NCI-H524 (cell line): ENCODE measurements at regions not wholly inside any gene's neighbourhood (a gene's known extent, or its start where the extent isn't known, plus 50 kb on each side); places are given as distances from the start of the nearest gene placed in this dataset.
"Not testable (repeated sequence)": the region's sequence is repeated elsewhere in the genome, so short reads cannot be mapped to it uniquely, and the experiment has no call there.

Experiments used
- DNase-seq, 2 experiments: peaks; one replicate each; lab custom pipeline; 2025; lab: John Stamatoyannopoulos, UW

DNA sequence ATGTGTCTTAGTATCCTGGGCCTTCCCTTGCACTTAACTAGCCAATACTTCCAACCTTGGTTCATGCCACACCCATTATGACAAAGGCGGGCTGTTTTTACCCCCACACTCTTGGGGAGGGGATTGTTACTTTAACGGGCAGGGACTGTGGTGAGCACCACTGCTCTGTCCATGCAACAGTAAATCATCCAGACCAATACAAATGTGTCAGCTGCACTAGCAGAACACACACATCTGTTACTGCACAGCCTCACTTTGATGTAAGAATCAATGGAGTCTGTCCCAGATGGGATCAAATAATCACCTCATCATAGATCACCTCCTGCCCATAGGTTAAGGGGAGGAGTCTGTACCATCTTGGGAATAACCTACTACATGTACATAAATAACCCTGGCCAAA lies 58.1 kb downstream of the NPAP1 start:
- DNase-seq = no peak

DNA sequence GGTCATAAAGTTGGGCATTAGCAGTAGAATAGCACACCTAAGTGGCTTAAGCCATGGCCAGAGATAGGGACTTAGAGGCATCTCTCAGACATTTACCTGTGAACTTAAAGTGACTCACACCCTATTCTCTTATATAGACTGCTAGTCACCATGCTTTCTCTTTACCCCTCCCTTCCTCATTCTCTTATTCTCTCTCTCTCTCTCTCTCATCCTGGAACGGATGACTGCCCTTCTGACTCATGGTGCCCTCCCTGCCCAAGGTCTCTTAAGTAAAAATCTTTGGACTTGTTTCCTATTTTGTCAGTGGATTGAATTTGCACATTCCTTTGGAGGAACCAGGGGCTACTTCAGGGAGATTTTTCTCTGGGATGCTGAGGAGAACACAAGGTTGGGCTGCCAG lies 58.8 kb downstream of the NPAP1 start:
- DNase-seq = no peak

DNA sequence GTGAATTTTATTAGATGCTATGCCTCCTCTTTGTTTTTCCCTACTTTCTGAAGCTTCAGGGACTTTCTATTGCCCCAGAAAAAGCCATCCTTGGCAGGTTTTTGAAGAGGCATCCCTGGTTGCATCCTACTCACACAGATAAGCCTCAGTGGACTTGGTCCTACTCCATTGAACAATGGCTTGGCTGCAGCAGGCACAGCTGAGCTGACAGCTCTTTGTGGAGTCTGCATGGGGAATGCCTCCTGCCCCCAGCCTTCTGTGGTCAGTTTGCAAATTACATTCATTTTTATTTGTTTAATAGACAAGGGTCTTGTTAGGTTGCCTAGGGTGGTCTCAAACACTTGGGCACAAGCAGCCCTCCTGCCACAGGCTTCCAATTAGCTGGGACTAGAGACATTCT lies 69.7 kb downstream of the NPAP1 start:
- no peak for DNase-seq

DNA sequence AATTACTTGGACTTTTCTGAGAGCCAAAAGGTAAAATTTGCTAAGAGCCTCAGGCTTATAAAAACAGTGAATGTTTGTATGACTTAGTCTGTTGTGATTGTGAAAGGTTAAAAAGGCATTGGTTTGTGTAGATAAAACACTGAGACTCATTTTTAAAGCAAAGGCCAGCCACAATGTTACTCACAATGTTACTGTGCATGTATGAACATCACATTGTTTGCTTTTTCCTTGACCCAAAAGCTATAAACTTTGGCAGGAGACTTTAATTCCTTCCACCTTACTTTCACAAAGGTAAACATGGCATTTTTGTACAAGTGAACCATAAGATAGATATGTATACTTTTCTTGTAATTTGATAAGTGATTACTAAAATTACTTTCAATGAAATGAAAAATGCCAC lies 70.5 kb downstream of the NPAP1 start:
- no peak for DNase-seq

DNA sequence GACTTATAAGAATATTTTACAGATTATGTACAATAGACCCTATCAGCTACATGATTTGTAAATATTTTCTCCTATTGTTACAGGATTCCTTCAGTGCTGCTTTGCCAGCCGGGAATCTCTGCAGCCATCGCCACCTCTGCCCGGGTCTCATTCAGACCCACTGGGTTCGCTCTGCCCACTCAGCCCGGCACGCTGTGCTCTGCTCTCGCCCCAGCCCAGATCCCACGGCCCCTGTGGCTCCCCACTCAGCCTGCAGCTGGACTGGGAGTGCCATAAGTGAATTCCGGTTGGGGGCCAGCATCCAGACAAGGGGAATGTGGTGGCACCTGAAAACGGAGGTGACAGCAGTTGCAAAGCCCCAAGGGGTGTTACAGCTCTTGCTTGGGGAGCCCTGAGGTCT lies 71.8 kb downstream of the NPAP1 start:
- DNase-seq = no peak

DNA sequence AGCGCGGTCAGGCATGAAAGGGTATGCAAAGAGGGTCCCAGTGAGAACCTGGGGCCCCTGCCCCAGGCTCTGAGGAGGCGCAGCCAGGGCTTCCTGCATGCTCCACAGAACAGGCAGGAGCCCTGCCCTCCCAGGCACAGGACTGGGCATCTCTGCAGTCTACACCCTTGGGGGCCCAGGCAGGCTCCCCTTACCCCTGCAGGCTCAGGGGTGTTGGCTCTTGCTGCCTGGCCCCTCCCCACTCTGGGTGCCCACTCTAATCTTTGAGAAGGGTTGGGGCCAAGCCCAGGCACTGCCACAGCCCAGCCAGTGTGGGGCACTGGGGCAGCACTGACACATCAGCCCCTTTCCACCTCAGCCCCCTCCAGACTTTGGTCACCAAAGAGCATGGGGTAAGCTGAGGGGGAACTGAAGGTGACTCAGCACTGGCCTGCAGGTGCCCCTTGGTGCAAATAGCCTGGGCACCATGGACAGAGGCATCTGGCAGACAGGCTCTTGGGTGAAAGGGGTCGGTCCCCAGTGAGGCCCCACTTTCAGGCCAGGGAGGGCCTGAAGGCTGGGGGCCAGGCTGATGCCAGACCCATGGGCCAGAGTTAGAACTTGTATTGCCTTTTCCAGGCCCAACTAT lies 73.4 kb downstream of the NPAP1 start:
- DNase-seq = no peak

DNA sequence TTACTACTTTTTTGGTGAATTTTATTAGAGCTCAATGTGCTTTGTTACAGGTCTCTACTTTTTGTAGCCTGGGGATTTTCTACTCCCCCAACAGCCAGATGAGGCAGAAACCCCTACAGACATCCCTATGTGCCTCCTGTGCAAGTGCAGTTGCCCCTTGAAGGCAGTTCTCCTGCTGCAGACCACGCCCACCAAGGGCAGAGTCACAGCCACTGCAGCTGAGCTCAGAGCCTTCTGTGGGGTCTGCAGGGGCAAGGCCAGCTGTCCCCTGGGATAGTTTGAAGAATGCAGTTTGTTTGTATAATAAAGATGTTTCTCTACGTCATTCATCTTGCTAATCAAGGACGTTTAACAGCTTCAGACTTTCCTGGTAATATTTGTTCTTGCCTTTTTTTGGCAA lies 76.8 kb downstream of the NPAP1 start:
- DNase-seq = no peak

DNA sequence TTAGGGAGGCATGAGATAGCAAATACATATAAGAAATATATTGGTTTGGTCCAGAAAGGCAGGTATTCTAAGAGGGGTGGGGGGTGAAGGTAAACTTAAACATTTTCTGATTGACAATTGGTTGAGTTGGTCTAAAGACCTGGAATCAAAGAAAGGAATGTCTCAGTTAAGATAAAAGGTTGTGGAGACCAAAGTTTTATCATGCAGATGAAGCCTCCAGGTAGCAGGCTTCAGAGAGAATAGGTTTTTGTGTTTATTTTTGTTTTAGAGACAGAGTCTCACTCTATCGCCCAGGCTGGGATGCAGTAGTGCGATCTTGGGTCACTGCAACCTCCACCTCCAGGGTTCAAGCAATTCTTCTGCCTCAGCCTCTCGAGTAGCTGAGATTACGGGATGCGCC lies 80.5 kb downstream of the NPAP1 start:
- no peak for DNase-seq

DNA sequence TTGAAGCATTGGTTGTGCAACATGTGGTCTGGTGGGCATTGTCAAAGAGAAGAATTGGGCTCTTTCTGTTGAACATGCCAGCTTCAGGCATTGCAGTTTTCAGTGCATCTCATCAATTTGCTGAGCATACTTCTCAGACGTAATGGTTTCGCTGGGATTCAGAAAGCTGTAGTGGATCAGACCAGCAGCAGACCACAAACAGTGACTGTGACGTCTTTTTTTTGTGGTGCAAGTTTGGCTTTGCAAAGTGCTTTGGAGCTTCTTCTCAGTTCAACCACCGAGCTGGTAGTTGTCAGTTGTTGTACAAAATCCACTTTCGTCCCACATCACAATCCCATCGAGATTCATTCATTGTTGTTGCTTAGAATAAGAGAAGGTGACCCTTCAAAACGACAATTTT lies 84.5 kb downstream of the NPAP1 start:
- DNase-seq = no peak

DNA sequence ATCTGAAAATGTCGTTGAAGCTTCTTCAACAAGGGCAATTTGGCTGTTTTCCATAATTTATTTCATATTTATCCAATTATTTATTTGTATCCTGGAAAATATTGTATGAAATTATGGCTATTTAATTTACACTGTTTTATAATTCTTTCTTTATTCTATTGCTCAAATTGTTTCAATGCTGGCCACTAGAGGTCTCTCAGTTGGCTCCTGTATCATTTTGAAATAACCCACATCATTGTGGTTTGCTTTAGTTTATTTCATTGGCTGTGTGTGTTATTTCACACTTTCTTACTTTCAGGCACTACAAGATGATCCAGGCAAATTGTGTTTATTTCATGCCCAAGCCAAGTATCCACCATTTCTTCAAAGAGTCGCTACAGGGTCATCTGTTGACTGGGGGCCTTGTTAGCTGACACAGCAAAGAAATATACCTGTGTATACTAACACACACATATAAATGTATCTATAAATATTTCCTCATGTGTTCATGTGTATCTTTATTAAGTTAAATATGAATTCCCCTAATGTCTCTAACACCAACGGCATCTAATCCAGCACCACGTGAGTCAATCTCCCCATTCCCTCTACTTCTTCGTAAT lies 86.2 kb downstream of the NPAP1 start:
- peak in 1 of 2 experiments; percentile 7 for DNase-seq

DNA sequence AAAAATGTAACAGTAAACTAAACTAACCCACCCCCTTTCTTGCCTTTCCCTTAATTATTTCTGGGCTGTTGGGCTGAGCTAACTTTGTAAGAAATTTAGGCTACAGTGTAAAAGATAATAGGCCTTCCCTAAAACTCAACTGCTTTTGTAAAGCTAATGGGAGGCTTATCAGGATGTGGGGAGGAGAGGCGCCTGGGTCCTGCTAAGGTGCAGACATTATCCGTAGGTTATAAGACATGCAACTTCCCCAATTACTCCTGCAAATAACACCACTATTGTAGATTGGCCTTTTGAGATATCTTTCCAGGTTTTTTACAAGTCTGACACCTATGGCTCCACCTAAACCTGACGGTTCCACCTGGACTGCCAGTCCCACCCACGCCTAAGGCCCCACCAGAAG lies 88.3 kb downstream of the NPAP1 start:
- DNase-seq = no peak

DNA sequence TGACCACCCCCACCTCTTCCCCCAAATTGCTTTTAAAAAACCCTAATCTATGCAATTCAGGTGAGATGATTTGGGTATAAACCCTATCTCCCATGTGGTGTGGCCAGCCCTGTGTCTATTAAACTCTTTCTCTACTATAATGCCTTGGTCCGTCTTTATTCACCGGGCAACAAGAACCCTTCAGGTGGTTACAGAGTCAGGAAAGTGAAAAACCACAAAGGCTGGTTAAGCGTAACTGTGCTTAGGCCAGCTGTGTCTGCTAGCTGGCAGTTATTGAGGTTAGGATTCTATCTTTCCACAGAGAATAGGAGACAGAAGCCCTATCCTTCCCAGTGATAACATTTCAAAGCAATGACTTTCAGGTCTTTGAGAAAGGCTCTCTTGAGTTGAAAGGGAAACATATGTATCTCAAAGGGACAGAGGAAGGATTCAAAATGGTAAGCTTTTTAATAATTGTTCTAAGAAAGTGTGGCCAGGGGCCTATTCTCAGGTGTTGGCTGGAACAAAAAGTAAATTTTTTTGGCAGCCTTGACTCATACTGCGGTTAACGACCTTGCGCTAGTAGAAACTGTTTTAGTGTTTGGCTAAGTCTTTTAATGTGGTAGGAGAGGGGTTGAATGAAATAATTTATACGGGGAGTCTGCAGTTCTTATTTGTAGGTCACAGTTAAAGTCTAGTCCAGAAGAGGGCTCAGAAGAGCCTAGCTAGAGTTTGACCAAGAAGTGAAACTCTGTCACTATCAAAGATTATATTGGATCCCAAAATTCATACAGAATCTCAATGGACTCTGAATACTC lies 89.0 kb downstream of the NPAP1 start:
- DNase-seq = no peak

DNA sequence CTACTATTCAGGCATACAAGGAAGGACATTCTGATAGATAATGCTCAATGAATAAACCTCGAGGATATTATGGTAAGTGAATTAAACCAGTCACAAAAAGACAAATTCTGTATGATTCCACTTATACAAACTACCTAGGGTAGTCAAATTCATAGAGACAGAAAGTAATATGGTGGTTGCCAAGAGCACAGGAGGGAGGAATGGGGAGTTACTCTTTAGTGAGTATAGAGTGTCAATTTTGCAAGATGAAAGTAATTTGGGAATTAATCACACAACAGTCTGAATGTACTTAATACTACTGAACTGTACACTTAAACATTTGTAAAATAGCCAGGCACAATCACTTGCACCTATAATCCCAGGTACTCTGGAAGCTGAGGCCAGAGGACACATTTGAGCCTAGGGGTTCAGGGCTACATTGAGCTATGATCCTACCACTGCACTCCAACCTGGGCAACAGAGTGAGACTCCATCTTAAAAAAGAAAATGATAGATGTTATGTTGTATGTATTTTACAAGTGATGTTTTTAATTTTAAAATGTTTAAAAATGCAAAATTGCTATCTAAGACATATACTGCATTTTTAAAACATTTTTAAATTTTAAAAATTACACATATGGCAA lies 91.0 kb downstream of the NPAP1 start:
- no peak for DNase-seq

DNA sequence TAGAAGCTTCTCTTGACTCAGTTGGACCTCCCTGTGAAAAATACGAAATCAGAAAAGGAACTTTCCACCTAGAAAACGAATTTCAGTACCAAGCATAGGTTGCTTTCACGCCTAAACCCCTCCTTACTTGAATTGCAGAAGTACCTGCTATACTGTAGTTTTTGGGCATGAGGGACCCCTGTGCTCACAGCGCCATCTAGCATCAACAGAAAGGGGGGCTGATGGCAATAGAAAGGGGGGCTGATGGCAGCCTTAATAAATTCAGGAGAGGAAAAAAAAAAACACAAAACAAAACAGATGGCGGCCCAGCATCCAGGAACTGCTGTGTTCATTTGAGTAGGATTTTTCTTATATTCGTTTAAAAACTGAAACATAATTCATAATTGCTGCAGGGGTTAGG lies 96.7 kb downstream of the NPAP1 start:
- DNase-seq = peak; percentile 4 to 47

DNA sequence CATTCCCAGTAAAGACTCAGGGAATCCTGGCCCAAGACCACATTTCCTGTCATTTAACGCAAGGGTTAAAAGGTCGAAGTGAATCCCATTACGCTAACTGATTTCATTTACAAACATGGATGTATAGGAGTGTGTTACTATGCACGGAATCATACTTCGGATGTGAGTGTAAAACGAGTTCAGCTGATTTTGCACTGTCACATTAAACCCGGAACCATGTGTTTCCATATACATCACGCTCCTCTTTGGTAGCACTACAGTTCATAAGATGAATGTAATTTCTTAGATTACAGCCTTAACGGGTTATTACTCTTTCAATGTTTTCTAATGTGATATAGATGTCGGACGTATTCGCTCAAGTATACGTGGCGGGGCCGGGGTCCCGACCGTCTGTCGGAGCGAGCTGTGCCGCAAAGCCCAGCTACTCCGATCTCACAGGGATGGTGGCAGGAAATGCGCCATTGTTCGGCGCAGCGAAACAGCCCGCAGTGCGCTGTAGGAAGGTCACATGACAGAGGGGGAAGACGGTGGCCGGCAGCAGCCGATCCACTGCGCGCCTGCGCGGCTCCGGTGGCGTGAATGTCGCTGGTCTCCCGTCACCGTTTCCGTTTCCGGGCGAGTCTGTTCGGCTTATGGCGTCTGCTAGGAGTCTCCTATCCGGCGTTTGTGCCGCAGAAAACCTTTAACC lies 97.3 kb downstream of the NPAP1 start:
- peak; percentile 52 to 76 for DNase-seq

DNA sequence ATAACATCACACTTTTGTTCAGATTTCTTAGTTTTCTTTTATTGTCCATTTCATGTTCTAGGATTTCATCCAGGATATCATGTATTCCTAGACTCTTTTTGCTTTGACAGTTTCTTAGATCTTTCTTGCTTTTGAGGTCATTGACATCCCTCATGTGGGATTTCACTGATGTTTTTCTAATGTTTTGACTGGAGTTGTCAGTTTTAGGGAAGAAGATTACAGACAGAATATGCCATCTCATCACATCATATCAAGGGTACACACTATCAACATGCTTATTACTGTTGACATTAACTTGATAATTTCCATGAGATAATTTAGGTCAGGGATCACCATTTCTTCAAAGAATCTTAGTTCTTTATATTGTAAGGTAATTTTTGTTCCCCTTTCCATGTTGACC lies 101.7 kb downstream of the NPAP1 start:
- no peak for DNase-seq

DNA sequence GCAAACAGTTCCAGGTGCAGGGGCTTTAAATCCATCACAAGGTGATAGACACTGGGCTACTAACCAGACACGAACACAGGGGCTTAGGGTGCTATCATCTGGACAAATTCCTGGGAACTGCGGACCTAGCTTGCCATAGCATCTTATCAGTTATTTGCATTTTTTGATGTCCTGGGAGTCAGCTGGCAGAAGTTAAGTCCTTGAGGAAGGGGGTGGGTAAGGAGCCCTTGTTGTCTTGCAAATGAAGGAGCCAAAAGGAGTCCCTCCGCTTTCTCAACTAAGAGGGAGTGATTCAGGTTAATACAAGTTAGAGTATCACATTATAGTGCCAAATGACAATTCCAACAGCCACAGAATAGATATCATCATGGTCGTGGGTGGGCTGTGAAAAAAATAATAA lies 108.9 kb downstream of the NPAP1 start:
- DNase-seq = no peak

DNA sequence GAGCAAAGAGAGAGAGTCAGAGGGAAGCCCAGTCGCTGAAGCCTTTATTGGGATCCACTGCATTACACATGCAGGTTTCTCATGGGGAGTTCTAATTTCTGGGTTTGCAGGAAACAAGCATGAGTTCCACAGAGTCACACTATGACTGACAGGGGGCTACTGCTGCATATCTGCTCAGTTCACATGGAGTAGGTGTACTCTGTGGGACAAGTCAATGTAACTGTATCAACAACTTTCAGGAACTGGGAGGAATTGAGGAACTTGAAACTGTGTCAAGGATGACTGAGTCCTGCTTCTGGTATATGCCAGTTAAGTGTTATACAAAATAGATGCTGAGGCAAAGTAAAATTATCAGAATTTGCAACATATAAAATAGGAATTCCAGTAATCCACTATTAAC lies 110.8 kb downstream of the NPAP1 start:
- no peak for DNase-seq

DNA sequence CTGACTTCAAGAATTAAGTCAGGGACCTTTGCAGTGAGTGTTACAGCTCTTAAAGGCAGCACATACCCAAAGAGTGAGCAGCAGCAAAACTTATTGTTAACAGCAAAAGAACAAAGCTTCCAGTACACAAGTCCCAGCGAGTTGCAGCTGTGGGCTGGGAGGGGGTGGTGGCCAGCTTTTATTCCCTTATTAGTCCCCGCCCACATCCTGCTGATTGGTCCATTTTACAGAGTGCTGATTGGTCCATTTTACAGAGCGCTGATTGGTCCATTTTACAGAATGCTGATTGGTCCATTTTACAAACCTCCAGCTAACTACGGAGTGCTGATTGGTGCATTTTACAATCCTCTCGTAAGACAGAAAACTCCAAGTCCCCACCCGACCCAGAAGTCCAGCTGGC lies 127.0 kb downstream of the NPAP1 start:
- not testable (repeated sequence) for DNase-seq

DNA sequence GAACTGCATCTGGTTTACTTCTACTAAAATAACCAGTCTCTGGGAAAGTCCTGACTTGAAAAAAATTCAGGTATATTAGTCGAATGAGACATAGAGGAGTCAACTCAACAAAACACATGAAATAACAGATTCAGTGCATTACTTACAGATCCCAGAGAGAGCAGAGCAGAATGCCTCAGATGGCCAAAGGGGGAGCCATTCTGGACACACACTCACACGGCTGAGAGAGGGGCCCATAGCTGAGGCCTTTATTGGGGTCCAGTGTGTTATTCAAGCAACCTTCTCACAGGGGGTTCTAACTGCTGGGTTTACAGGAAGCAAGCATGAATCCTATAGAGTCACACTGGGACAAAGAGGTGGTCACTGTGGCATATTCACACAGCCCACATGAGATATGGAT lies 135.1 kb upstream of the SNRPN start:
- no peak for DNase-seq

DNA sequence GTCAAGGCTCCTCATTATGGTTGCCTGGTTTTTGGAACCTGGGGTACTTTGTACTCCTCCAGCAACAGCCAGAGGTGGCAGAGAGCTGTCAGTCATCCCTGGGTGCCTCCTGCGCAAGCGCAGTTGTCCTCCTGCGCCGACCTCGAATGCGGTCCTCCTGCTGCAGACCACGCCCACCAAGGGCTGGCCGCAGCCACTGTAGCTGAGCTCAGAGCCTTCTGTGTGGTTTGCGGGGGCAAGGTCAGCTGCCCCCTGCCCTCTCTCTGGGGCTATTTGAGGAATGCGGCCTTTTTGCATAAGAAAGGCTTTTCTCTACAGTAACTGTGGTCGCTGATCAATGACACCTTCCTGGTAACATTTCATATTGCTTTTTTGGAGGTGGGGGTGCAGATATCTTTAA lies 131.3 kb upstream of the SNRPN start:
- DNase-seq = peak in 1 of 2 experiments; percentile 22

DNA sequence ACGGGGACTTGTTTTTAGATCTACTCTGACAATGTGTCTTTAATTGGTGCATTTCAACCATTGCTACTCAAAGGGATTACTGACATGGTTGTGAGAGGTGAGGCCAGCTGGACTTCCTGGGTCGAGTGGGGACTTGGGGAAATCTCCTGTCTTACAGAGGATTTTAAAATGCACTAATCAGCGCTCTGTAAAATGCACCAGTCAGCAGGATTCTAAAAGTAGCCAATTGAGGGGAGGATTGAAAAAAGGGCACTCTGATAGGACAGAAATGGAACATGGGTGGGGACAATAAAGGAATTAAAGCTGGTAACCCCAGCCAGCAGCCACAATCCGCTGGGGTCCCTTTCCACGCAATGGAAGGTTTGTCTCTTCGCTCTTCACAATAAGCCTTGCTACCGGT lies 122.5 kb upstream of the SNRPN start:
- DNase-seq = peak in 1 of 2 experiments; percentile 28
